Transverse colon (tissue), 4 donors: ENCODE measurements at regions not wholly inside any gene's neighbourhood (a gene's known extent, or its start where the extent isn't known, plus 50 kb on each side); places are given as distances from the start of the nearest gene placed in this dataset.

ENCODE experiments used
- DNase-seq: peaks from one replicate; pipeline ENCODE4 v3.0.0-alpha.2; 2019
- H3K27ac ChIP-seq, 4 donors: fragments of 200-600 bp; sonication (generic); 2 replicates each; pipeline ENCODE4 v1.5.1; 2016 to 2018; ENCODE audit warnings: inconsistent platforms in 4 of 4
- H3K27me3 ChIP-seq: fragments of 200-600 bp; sonication (generic); 2 replicates; pipeline ENCODE4 v1.5.1; 2017; ENCODE audit warnings: inconsistent platforms
- H3K36me3 ChIP-seq, 4 donors: fragments of 200-600 bp; sonication (generic); 2 replicates each; pipeline ENCODE4 v1.5.1; 2017 to 2019; ENCODE audit warnings: inconsistent platforms in 4 of 4
- H3K4me1 ChIP-seq, 4 donors: fragments of 200-600 bp; sonication (generic); 2 replicates each; pipeline ENCODE4 v1.5.1; 2017 to 2020; ENCODE audit warnings: inconsistent platforms in 4 of 4
- H3K4me3 ChIP-seq, 4 donors: fragments of 200-600 bp; sonication (generic); 1 replicate in 1 of 4; 2 replicates in 3 of 4; pipeline versions ENCODE4 v1.5.1 to v1.6.1; 2017 to 2019; ENCODE audit warnings: inconsistent platforms in 4 of 4
- H3K9me3 ChIP-seq, 2 donors: fragments of 200-600 bp; sonication (generic); 2 replicates each; pipeline ENCODE4 v1.5.1; 2017 to 2019; ENCODE audit warnings: inconsistent platforms in 2 of 2
- CTCF ChIP-seq, 5 experiments: fragments of 200-600 bp in 3 of 5; fragments of 450-650 bp in 2 of 5; sonication (generic) in 3 of 5; IDR thresholded peaks; 1 replicate in 2 of 5; 2 replicates in 3 of 5; pipeline ENCODE4 v1.5.1; 2016 to 2017; ENCODE audit warnings: antibody characterized with exemption in 5 of 5, inconsistent platforms in 3 of 5, mild to moderate bottlenecking in 2 of 5, moderate library complexity in 1 of 5
- EP300 ChIP-seq: sonication (generic); formaldehyde crosslinking; IDR thresholded peaks from one replicate; pipeline ENCODE4 v1.6.1; 2017; ENCODE audit warnings: antibody characterized with exemption, low read depth
- POLR2A ChIP-seq: fragments of 450-650 bp; IDR thresholded peaks from one replicate; pipeline ENCODE4 v1.6.1; 2016; ENCODE audit warnings: antibody characterized with exemption, mild to moderate bottlenecking, moderate library complexity
- POLR2AphosphoS5 ChIP-seq, 3 donors: sonication (generic); formaldehyde crosslinking; IDR thresholded peaks; one replicate each; pipeline ENCODE4 v1.6.1; 2016; ENCODE audit warnings: antibody characterized with exemption in 3 of 3
- WGBS, 2 donors: methylation state at CpG; one replicate each; pipeline ENCODE4 v1.1.5; 2018; ENCODE audit warnings: low coverage in 1 of 2; 5-methylcytosine and 5-hydroxymethylcytosine counted together
- in situ Hi-C, 4 donors: fragments of 200-750 bp; cut with MboI; loops; one replicate each; pipeline versions ENCODE4 v1.15.0 to v1.15.1; 2017; ENCODE audit warnings: low sequenced_read_pairs in 3 of 4, low pct_ligation_motif_present in 1 of 4, low pct_unique_long_range_greater_than_20kb in 1 of 4
- intact Hi-C: fragments of 100-400 bp; cut with DNase I; formaldehyde crosslinking; loops from one replicate; pipeline ENCODE4 v1.15.1; 2023; ENCODE audit warnings: low total_unique reads
- small RNA-seq, 4 donors: library from RNA; depleted of rRNA; stranded (forward); fragments of <200 nt; gene quantifications; one replicate each; pipeline ENCODE3, GENCODE V24; 2016

DNA sequence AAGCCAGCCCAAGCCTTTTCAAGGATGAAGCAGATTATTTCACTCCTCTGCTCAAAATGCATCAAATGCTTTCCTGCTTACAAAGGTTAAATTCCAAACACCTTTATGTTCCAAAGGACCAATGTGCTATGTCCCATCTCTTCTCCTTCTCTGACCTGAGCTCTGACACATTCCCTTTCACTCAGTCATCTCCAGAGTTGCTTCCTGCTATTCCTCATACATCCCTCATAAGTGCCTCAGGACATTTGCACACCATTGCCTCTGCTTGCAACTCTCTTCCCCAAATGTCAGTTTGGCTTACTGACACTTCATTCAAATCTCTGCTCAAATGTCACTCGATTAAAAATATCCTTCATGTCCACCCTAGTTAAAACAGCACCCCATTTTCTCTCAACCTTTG is 53.3 kb upstream of the BMAL1 start:
- Histone ChIP-seq H3K9me3 (no peaks in the 10 kb centered on the region), H3K27me3 (no peaks in the 10 kb centered on the region), H3K36me3 (no peaks in the 10 kb centered on the region), H3K4me3 (no peak overlapping the region), H3K27ac (no peak overlapping the region), H3K4me1 (no peaks in the 10 kb centered on the region)
- no peak for DNase-seq
- WGBS, 2 donors, result 94 to 100% methylated on average over 1 of the region's 1 CpG
- in situ Hi-C loops, result loop anchor here in 1 of 4 donors (25.0 kb wide), 1 partner anchor 113 kb away; no protein-coding TSS in a partner anchor
- TF ChIP-seq EP300, result no peak
- no peak for TF ChIP-seq CTCF (IDR thresholded peaks at IDR 0.05)
- no peak for TF ChIP-seq POLR2A
- no peak for TF ChIP-seq POLR2AphosphoS5 (IDR thresholded peaks at IDR 0.05)
- intact Hi-C loops, result no loop called here

GRCh38 chr11:13225038-13226001 is 52.3 kb upstream of the BMAL1 start:
- H3K27ac ChIP-seq, result no peak overlapping the region
- no peaks in the 10 kb centered on the region for H3K27me3 ChIP-seq
- DNase-seq, result no peak
- intact Hi-C loops, result no loop called here
- no peak for TF ChIP-seq CTCF (IDR thresholded peaks at IDR 0.05)
- TF ChIP-seq EP300, result no peak
- TF ChIP-seq POLR2A, result no peak
- TF ChIP-seq POLR2AphosphoS5 (IDR thresholded peaks at IDR 0.05), result no peak
- in situ Hi-C loops, result loop anchor here in 1 of 4 donors (25.0 kb wide), 1 partner anchor 112 kb away; no protein-coding TSS in a partner anchor
- 87 to 90% methylated on average over 9 to 10 of the region's 10 CpGs for WGBS, 2 donors
- no peaks in the 10 kb centered on the region for H3K4me1 ChIP-seq
- no peaks in the 10 kb centered on the region for H3K36me3 ChIP-seq
- no peaks in the 10 kb centered on the region for H3K9me3 ChIP-seq
- H3K4me3 ChIP-seq, result no peak overlapping the region

GRCh38 chr11:13227676-13228255 is 49.8 kb upstream of the BMAL1 start:
- no peaks in the 10 kb centered on the region for H3K27me3 ChIP-seq
- intact Hi-C loops, result no loop called here
- H3K36me3 ChIP-seq, result no peaks in the 10 kb centered on the region
- in situ Hi-C loops, result loop anchor here in 1 of 4 donors (25.0 kb wide), 1 partner anchor 110 kb away; no protein-coding TSS in a partner anchor
- no peak overlapping the region for H3K27ac ChIP-seq
- no peaks in the 10 kb centered on the region for H3K9me3 ChIP-seq
- H3K4me3 ChIP-seq, result no peak overlapping the region
- TF ChIP-seq CTCF (IDR thresholded peaks at IDR 0.05), result no peak
- TF ChIP-seq POLR2A, result no peak
- no peak for TF ChIP-seq POLR2AphosphoS5 (IDR thresholded peaks at IDR 0.05)
- TF ChIP-seq EP300, result no peak
- 61% methylated on average over 4 of the region's 4 CpGs; no CpG with 5 or more reads in 1 of the 2 donors for WGBS, 2 donors
- no peak for DNase-seq
- no peaks in the 10 kb centered on the region for H3K4me1 ChIP-seq

Small RNAs in the stretch of these regions (small RNA-seq; reads per million reads assigned to genes)
- 0 reads per million in 4 donors for gene AC022878.1
